ENCODE measurements at regions not wholly inside any gene's neighbourhood (a gene's known extent, or its start where the extent isn't known, plus 50 kb on each side); places are given as distances from the start of the nearest gene placed in this dataset.

GRCh38 chr7:119172043-119172442 lies 947.5 kb downstream of the ANKRD7 start:
- ChIA-PET POLR2A (ENCODE audit: unreplicated experiment) (no interaction called here), CTCF (no interaction called here)
- ATAC-seq (ENCODE audit: low read depth), result no peak
- dilution Hi-C loops (cut with HindIII; ENCODE audit: low sequenced_read_pairs, unreplicated experiment), result no loop called here
- no peaks in the 10 kb centered on the region for H3K27me3 ChIP-seq (ENCODE audit: control insufficient read depth, insufficient read depth, low read length)
- no peaks in the 10 kb centered on the region for H4K20me1 ChIP-seq (ENCODE audit: insufficient read depth, low read length)
- no peak overlapping the region for H3K9ac ChIP-seq (ENCODE audit: low read depth, low read length)
- no peak overlapping the region for H2AFZ ChIP-seq (replicated peaks; ENCODE audit: low read length, poor library complexity)
- no peak overlapping the region for H2BK20ac ChIP-seq (ENCODE audit: low read depth, low read length)
- no peak overlapping the region for H3K4me3 ChIP-seq (ENCODE audit: insufficient read depth, low read depth, low read length)
- no peak overlapping the region for H3K23ac ChIP-seq (ENCODE audit: low read depth, low read length)
- H2BK15ac ChIP-seq (ENCODE audit: low read depth, low read length), result no peak overlapping the region
- no peak overlapping the region for H4K5ac ChIP-seq (ENCODE audit: low read depth, low read length)
- no peak for TF ChIP-seq MAFK (IDR thresholded peaks at IDR 0.05; ENCODE audit: low read depth, low read length)
- in situ Hi-C loops (cut with MboI; ENCODE audit: low sequenced_read_pairs), result no loop called here
- no peak overlapping the region for H4K91ac ChIP-seq (ENCODE audit: insufficient read depth, low read depth, low read length)
- H2AK5ac ChIP-seq (ENCODE audit: low read depth, low read length), result no peak overlapping the region
- no peak overlapping the region for H2BK5ac ChIP-seq (ENCODE audit: low read depth, low read length, poor library complexity, severe bottlenecking)
- H3K4me2 ChIP-seq (ENCODE audit: low read depth, low read length), result no peak overlapping the region
- no peak for DNase-seq
- no peak overlapping the region for H2AK9ac ChIP-seq (replicated peaks; ENCODE audit: low read depth, low read length, poor library complexity)
- H2BK120ac ChIP-seq (ENCODE audit: low read depth, low read length), result no peak overlapping the region
- no peaks in the 10 kb centered on the region for H3K4me1 ChIP-seq (ENCODE audit: control insufficient read depth, insufficient read depth, low read length)
- H3K9me3 ChIP-seq (ENCODE audit: control insufficient read depth, insufficient read depth, low read length), result peaks cover 13% of the 10 kb centered on the region; the same call in 1 of the 2 replicates
- H3K36me3 ChIP-seq (ENCODE audit: control insufficient read depth, insufficient read depth, low read length), result no peaks in the 10 kb centered on the region
- intact Hi-C loops (cut with micrococcal nuclease), result no loop called here
- no peaks in the 10 kb centered on the region for H3K9me1 ChIP-seq (ENCODE audit: insufficient read depth, low read length)
- no peak overlapping the region for H3K18ac ChIP-seq (ENCODE audit: low read depth, low read length)
- no peak overlapping the region for H4K8ac ChIP-seq (ENCODE audit: low read depth in 2 of 2, low read length in 2 of 2)
- H3K27ac ChIP-seq (ENCODE audit: insufficient read depth, low read length), result no peak overlapping the region
- H3K56ac ChIP-seq (ENCODE audit: extremely low read depth, insufficient read depth, low read length), result no peak overlapping the region
- BruUV-seq (replicated peaks), result no TSS peak
- no peak overlapping the region for H3K14ac ChIP-seq (replicated peaks; ENCODE audit: low read depth, low read length)
- no peak overlapping the region for H3K4ac ChIP-seq (ENCODE audit: low read depth, low read length)
- H3K79me1 ChIP-seq (ENCODE audit: low read depth in 1 of 2, low read length in 2 of 2), result no peaks in the 10 kb centered on the region
- WGBS, 2 experiments (ENCODE audit: extremely low coverage in 2 of 2, insufficient read length in 1 of 2), result no CpG with 5 or more reads among the region's 5 CpGs

Data from IMR-90 (cell line).